Naive B cell (primary cell): ENCODE measurements at regions not wholly inside any gene's neighbourhood (a gene's known extent, or its start where the extent isn't known, plus 50 kb on each side); places are given as distances from the start of the nearest gene placed in this dataset.

Experiments used
- ATAC-seq, 2 donors: fragments of 150-1000 bp; cut with Tn5 transposase; 2 replicates each; pipeline ENCODE4 v1.10.0; 2021; ENCODE audit warnings: low read depth in 2 of 2, mild to moderate bottlenecking in 2 of 2, moderate library complexity in 2 of 2
- DNase-seq: peaks from one replicate; pipeline ENCODE4 v3.0.0; 2022
- H3K27ac Mint-ChIP-seq, 6 donors: one replicate each; pipeline ENCODE4 v1.8.0; 2020 to 2022; ENCODE audit warnings: mild to moderate bottlenecking in 6 of 6, mixed read lengths in 6 of 6, moderate library complexity in 5 of 6, inconsistent platforms in 2 of 6
- H3K27me3 Mint-ChIP-seq, 3 donors: one replicate each; pipeline ENCODE4 v1.8.0; 2021 to 2022; ENCODE audit warnings: mixed read lengths in 3 of 3, mild to moderate bottlenecking in 1 of 3
- H3K36me3 Mint-ChIP-seq, 2 donors: one replicate each; pipeline ENCODE4 v1.8.0; 2020 to 2022; ENCODE audit warnings: mixed read lengths in 2 of 2, inconsistent platforms in 1 of 2, mild to moderate bottlenecking in 1 of 2
- H3K4me1 Mint-ChIP-seq, 3 donors: one replicate each; pipeline ENCODE4 v1.8.0; 2020 to 2022; ENCODE audit warnings: mixed read lengths in 3 of 3, inconsistent platforms in 1 of 3, mild to moderate bottlenecking in 1 of 3, moderate library complexity in 1 of 3
- H3K4me3 Mint-ChIP-seq, 8 donors: one replicate each; pipeline ENCODE4 v1.8.0; 2020 to 2022; ENCODE audit warnings: mild to moderate bottlenecking in 8 of 8, mixed read lengths in 8 of 8, moderate library complexity in 8 of 8, inconsistent platforms in 2 of 8
- H3K9me3 Mint-ChIP-seq, 7 donors: one replicate each; pipeline ENCODE4 v1.8.0; 2020 to 2022; ENCODE audit warnings: mixed read lengths in 7 of 7, mild to moderate bottlenecking in 5 of 7, inconsistent platforms in 2 of 7, moderate library complexity in 1 of 7

- H3K4me1 Mint-ChIP-seq, result no peaks in the 10 kb centered on the region
- no peak overlapping the region for H3K4me3 Mint-ChIP-seq
- ATAC-seq (no peak), DNase-seq (no peak)
- peaks cover 0 to 20% of the 10 kb centered on the region in 2 donors for H3K36me3 Mint-ChIP-seq
- H3K9me3 Mint-ChIP-seq, result peaks cover 0 to under 1% (median 0%) of the 10 kb centered on the region in 7 donors
- H3K27me3 Mint-ChIP-seq, result no peaks in the 10 kb centered on the region
- H3K27ac Mint-ChIP-seq, result no peak overlapping the region
Measured at GRCh38 chrX:7318241-7318640, 170.3 kb upstream of the PUDP start.

- no peak overlapping the region for H3K4me3 Mint-ChIP-seq
- no peak for ATAC-seq
- H3K9me3 Mint-ChIP-seq, result peaks cover 0 to 4% (median 0%) of the 10 kb centered on the region in 7 donors
- no peaks in the 10 kb centered on the region for H3K4me1 Mint-ChIP-seq
- peaks cover 0 to 12% of the 10 kb centered on the region in 2 donors for H3K36me3 Mint-ChIP-seq
- no peak overlapping the region for H3K27ac Mint-ChIP-seq
- H3K27me3 Mint-ChIP-seq, result no peaks in the 10 kb centered on the region
- no peak for DNase-seq
Measured at GRCh38 chrX:7316887-7317286, 168.9 kb upstream of the PUDP start.

GRCh38 chrX:7316280-7316679, 168.3 kb upstream of the PUDP start:
- Mint-ChIP-seq H3K9me3 (peaks cover 0 to 4% (median 0%) of the 10 kb centered on the region in 7 donors), H3K4me1 (no peaks in the 10 kb centered on the region), H3K27me3 (no peaks in the 10 kb centered on the region), H3K4me3 (no peak overlapping the region), H3K36me3 (peaks cover 0 to 12% of the 10 kb centered on the region in 2 donors), H3K27ac (no peak overlapping the region)
- no peak for DNase-seq
- ATAC-seq, result no peak

- Mint-ChIP-seq H3K9me3 (peaks cover 0 to 4% (median 0%) of the 10 kb centered on the region in 7 donors), H3K4me1 (no peaks in the 10 kb centered on the region), H3K36me3 (peaks cover 0 to 7% of the 10 kb centered on the region in 2 donors), H3K4me3 (no peak overlapping the region), H3K27me3 (no peaks in the 10 kb centered on the region), H3K27ac (no peak overlapping the region)
- DNase-seq (no peak), ATAC-seq (no peak)
Measured at GRCh38 chrX:7314425-7314824, 166.5 kb upstream of the PUDP start.

GRCh38 chrX:7307720-7308119, 159.8 kb upstream of the PUDP start:
- Mint-ChIP-seq H3K4me1 (no peaks in the 10 kb centered on the region), H3K9me3 (peaks cover 0 to 3% (median 0%) of the 10 kb centered on the region in 7 donors), H3K4me3 (no peak overlapping the region), H3K36me3 (peaks cover 23 to 35% of the 10 kb centered on the region in 2 donors), H3K27ac (no peak overlapping the region), H3K27me3 (no peaks in the 10 kb centered on the region)
- DNase-seq (no peak), ATAC-seq (no peak)

- ATAC-seq, result no peak
Measured at GRCh38 chrX:7294483-7294882, 146.5 kb upstream of the PUDP start.

GRCh38 chrX:7286168-7286837, 138.3 kb upstream of the PUDP start:
- no peaks in the 10 kb centered on the region for H3K27me3 Mint-ChIP-seq

More at GRCh38 chrX:7294483-7294882, 146.5 kb upstream of the PUDP start:
- H3K4me1 Mint-ChIP-seq, result no peaks in the 10 kb centered on the region
- H3K27ac Mint-ChIP-seq, result no peak overlapping the region
- no peaks in the 10 kb centered on the region for H3K27me3 Mint-ChIP-seq
- no peak for DNase-seq
- peaks cover 0 to 2% (median 0%) of the 10 kb centered on the region in 7 donors for H3K9me3 Mint-ChIP-seq
- H3K4me3 Mint-ChIP-seq, result no peak overlapping the region
- H3K36me3 Mint-ChIP-seq, result peaks cover 7 to 19% of the 10 kb centered on the region in 2 donors

GRCh38 chrX:7285765-7286164, 137.8 kb upstream of the PUDP start:
- Mint-ChIP-seq H3K27me3 (no peaks in the 10 kb centered on the region), H3K4me1 (no peaks in the 10 kb centered on the region), H3K27ac (no peak overlapping the region), H3K36me3 (peaks cover 0 to 5% of the 10 kb centered on the region in 2 donors), H3K4me3 (no peak overlapping the region), H3K9me3 (no peaks in the 10 kb centered on the region)
- DNase-seq (no peak), ATAC-seq (no peak)

More at GRCh38 chrX:7286168-7286837, 138.3 kb upstream of the PUDP start:
- Mint-ChIP-seq H3K4me1 (no peaks in the 10 kb centered on the region), H3K4me3 (no peak overlapping the region), H3K36me3 (peaks cover 0 to 6% of the 10 kb centered on the region in 2 donors), H3K27ac (no peak overlapping the region), H3K9me3 (no peaks in the 10 kb centered on the region)
- DNase-seq (no peak), ATAC-seq (no peak)

- Mint-ChIP-seq H3K36me3 (no peaks in the 10 kb centered on the region), H3K9me3 (no peaks in the 10 kb centered on the region), H3K4me3 (no peak overlapping the region), H3K27ac (no peak overlapping the region), H3K27me3 (no peaks in the 10 kb centered on the region), H3K4me1 (peaks cover 0 to 4% (median 0%) of the 10 kb centered on the region in 3 donors)
- DNase-seq, result no peak
- ATAC-seq, result no peak
Measured at GRCh38 chrX:7283741-7284140, 135.8 kb upstream of the PUDP start.

GRCh38 chrX:7280520-7280919, 132.6 kb upstream of the PUDP start:
- H3K4me1 Mint-ChIP-seq, result peaks cover 0 to 4% (median 0%) of the 10 kb centered on the region in 3 donors
- H3K27ac Mint-ChIP-seq, result no peak overlapping the region
- peaks cover 11% of the 10 kb centered on the region in 2 donors for H3K36me3 Mint-ChIP-seq
- ATAC-seq (no peak), DNase-seq (no peak)
- no peaks in the 10 kb centered on the region for H3K27me3 Mint-ChIP-seq
- no peaks in the 10 kb centered on the region for H3K9me3 Mint-ChIP-seq
- no peak overlapping the region for H3K4me3 Mint-ChIP-seq

GRCh38 chrX:7272346-7272745, 124.4 kb upstream of the PUDP start:
- no peak overlapping the region for H3K4me3 Mint-ChIP-seq
- no peaks in the 10 kb centered on the region for H3K9me3 Mint-ChIP-seq
- DNase-seq, result no peak
- ATAC-seq, result no peak
- H3K4me1 Mint-ChIP-seq, result peaks cover 15 to 28% (median 16%) of the 10 kb centered on the region in 3 donors
- no peak overlapping the region for H3K27ac Mint-ChIP-seq
- H3K27me3 Mint-ChIP-seq, result no peaks in the 10 kb centered on the region
- peaks cover 9 to 11% of the 10 kb centered on the region in 2 donors for H3K36me3 Mint-ChIP-seq

GRCh38 chrX:7270933-7271332, 123.0 kb upstream of the PUDP start:
- ATAC-seq (no peak), DNase-seq (no peak)
- peak overlapping the region in 1 of 8 donors; percentile 49 for H3K4me3 Mint-ChIP-seq
- no peak overlapping the region for H3K27ac Mint-ChIP-seq
- H3K9me3 Mint-ChIP-seq, result no peaks in the 10 kb centered on the region
- peaks cover 15 to 28% (median 16%) of the 10 kb centered on the region in 3 donors for H3K4me1 Mint-ChIP-seq
- H3K36me3 Mint-ChIP-seq, result no peaks in the 10 kb centered on the region
- H3K27me3 Mint-ChIP-seq, result no peaks in the 10 kb centered on the region

- Mint-ChIP-seq H3K27ac (no peak overlapping the region), H3K9me3 (no peaks in the 10 kb centered on the region), H3K4me1 (peaks cover 15 to 28% (median 16%) of the 10 kb centered on the region in 3 donors), H3K4me3 (no peak overlapping the region), H3K27me3 (no peaks in the 10 kb centered on the region), H3K36me3 (no peaks in the 10 kb centered on the region)
- DNase-seq (no peak), ATAC-seq (no peak)
Measured at GRCh38 chrX:7269991-7270390, 122.0 kb upstream of the PUDP start.

GRCh38 chrX:7269589-7269988, 121.6 kb upstream of the PUDP start:
- Mint-ChIP-seq H3K27ac (no peak overlapping the region), H3K36me3 (no peaks in the 10 kb centered on the region), H3K27me3 (no peaks in the 10 kb centered on the region), H3K4me3 (no peak overlapping the region), H3K4me1 (peaks cover 15 to 28% (median 16%) of the 10 kb centered on the region in 3 donors), H3K9me3 (no peaks in the 10 kb centered on the region)
- DNase-seq (no peak), ATAC-seq (no peak)
